ENCODE measurements at regions not wholly inside any gene's neighbourhood (a gene's known extent, or its start where the extent isn't known, plus 50 kb on each side); places are given as distances from the start of the nearest gene placed in this dataset.

- TF ChIP-seq HDAC8 (tag; IDR thresholded peaks at IDR 0.05), result peak; percentile 65
- peak; percentile 84 for TF ChIP-seq ZNF232 (CRISPR knock-in tag; IDR thresholded peaks at IDR 0.05)
- TF ChIP-seq ZNF583 (CRISPR knock-in tag; IDR thresholded peaks at IDR 0.05), result peak; percentile 64
- peak; percentile 95 for TF ChIP-seq SMARCE1 (IDR thresholded peaks at IDR 0.05)
- TF ChIP-seq HNRNPK (IDR thresholded peaks at IDR 0.05; ENCODE audit: low read depth, low read length, poor library complexity, severe bottlenecking), result no peak
- no peak for TF ChIP-seq PHF21A (IDR thresholded peaks at IDR 0.05; ENCODE audit: borderline replicate concordance, low read depth)
- no peak for TF ChIP-seq SFPQ (IDR thresholded peaks at IDR 0.05; ENCODE audit: low read depth, low read length)
- TF ChIP-seq CREM (IDR thresholded peaks at IDR 0.05; ENCODE audit: low read depth), result peak; percentile 77
- TF ChIP-seq NUFIP1 (IDR thresholded peaks at IDR 0.05; ENCODE audit: partially characterized antibody), result no peak
- TF ChIP-seq POLR2AphosphoS5 (IDR thresholded peaks at IDR 0.05; ENCODE audit: control insufficient read depth, insufficient read depth, low read depth, low read length), result peak; percentile 57; the same call in 1 of the 2 replicates
- TF ChIP-seq ETV5 (CRISPR knock-in tag; IDR thresholded peaks at IDR 0.05; ENCODE audit: low read depth), result peak; percentile 82
- no peak for TF ChIP-seq EHMT2 (IDR thresholded peaks at IDR 0.05)
- peak in 1 of 2 experiments; percentile 72 for TF ChIP-seq AFF1 (IDR thresholded peaks at IDR 0.05; ENCODE audit: low read depth in 1 of 2, partially characterized antibody in 2 of 2)
- no peak for TF ChIP-seq ZZZ3 (IDR thresholded peaks at IDR 0.05)
- TF ChIP-seq BMI1 (IDR thresholded peaks at IDR 0.05; ENCODE audit: low read length), result no peak
- no peak for TF ChIP-seq SMARCB1 (IDR thresholded peaks at IDR 0.05; ENCODE audit: insufficient read length, low read depth)
- TF ChIP-seq ZBTB5 (IDR thresholded peaks at IDR 0.05), result no peak
- TF ChIP-seq TFAM (CRISPR knock-in tag; conservative IDR thresholded peaks at IDR 0.05), result no peak
- TF ChIP-seq NR2C1 (IDR thresholded peaks at IDR 0.05), result no peak
- peak; percentile 9 for TF ChIP-seq NR2C1 (tag; IDR thresholded peaks at IDR 0.05)
These were observed 85.2 kb upstream of the NDUFV2 start (continued) for GRCh38 chr18:9017167-9017904.

Measured in K562 (cell line).